Endothelial cell of umbilical vein (primary cell): ENCODE measurements at regions not wholly inside any gene's neighbourhood (a gene's known extent, or its start where the extent isn't known, plus 50 kb on each side); places are given as distances from the start of the nearest gene placed in this dataset.

ENCODE experiments used
- BruUV-seq: library from RNA; stranded (reverse); fragments of 400-500 nt; replicated peaks from 2 replicates; lab custom pipeline; 2021; lab: Mats Ljungman, UMichigan
- CTCF ChIA-PET: fragments of 300-600, 350-600 bp; sonication (Branson Sonifier 250); formaldehyde crosslinking; loops from one replicate; lab custom pipeline; 2021; ENCODE audit warnings: antibody characterized with exemption, inconsistent platforms; lab: Charles Lee
- POLR2A ChIA-PET: fragments of 300-600, 350-600 bp; sonication (Branson Sonifier 250); formaldehyde crosslinking; loops from one replicate; lab custom pipeline; 2021; ENCODE audit warnings: antibody characterized with exemption, inconsistent platforms; lab: Charles Lee
- DNase-seq: peaks from one replicate; pipeline ENCODE4 v3.0.0-alpha.2; 2011; ENCODE audit warnings: low read depth, low spot score
- FAIRE-seq: peaks from 2 replicates; lab custom pipeline; 2011; peaks lifted over from hg19 to GRCh38; lab: Jason Lieb, UNC
- H2AFZ ChIP-seq: 2 replicates; pipeline ENCODE4 v1.6.0; 2012; ENCODE audit warnings: low read depth, low read length, control low read depth, inconsistent platforms
- H3K27ac ChIP-seq: 2 replicates; pipeline ENCODE4 v1.5.1; 2011; ENCODE audit warnings: low read depth, mild to moderate bottlenecking, control low read depth, low read length, moderate library complexity; ENCODE audit not compliant: insufficient read depth
- H3K27me3 ChIP-seq, 2 experiments: 2 replicates each; pipeline versions ENCODE4 v1.6.0 to v1.6.1; 2011; ENCODE audit warnings: low read length in 2 of 2, mixed read lengths in 1 of 2; ENCODE audit not compliant: control insufficient read depth in 2 of 2, insufficient read depth in 2 of 2
- H3K36me3 ChIP-seq, 2 experiments: 2 replicates in 1 of 2; 3 replicates in 1 of 2; pipeline ENCODE4 v1.5.1; 2011; ENCODE audit warnings: low read length in 2 of 2, mild to moderate bottlenecking in 1 of 2, moderate library complexity in 1 of 2; ENCODE audit not compliant: control insufficient read depth in 2 of 2, insufficient read depth in 2 of 2; ENCODE audit errors: extremely low read depth in 1 of 2
- H3K4me1 ChIP-seq: 3 replicates; pipeline ENCODE4 v1.5.1; 2011; ENCODE audit warnings: mild to moderate bottlenecking, low read length; ENCODE audit not compliant: control insufficient read depth, insufficient read depth; ENCODE audit errors: extremely low read depth
- H3K4me2 ChIP-seq: 2 replicates; pipeline ENCODE4 v1.6.1; 2011; ENCODE audit warnings: low read length, control low read depth, mixed read lengths; ENCODE audit not compliant: insufficient read depth
- H3K4me3 ChIP-seq, 3 experiments: fragments of 200-600 bp in 1 of 3; sonication (generic), shearing (Covaris generic) in 1 of 3; replicated peaks in 1 of 3; 2 replicates each; pipeline ENCODE4 v1.5.1; 2011 to 2016; ENCODE audit warnings: control low read depth in 3 of 3, low read length in 3 of 3, mild to moderate bottlenecking in 2 of 3, inconsistent platforms in 1 of 3, low read depth in 1 of 3, moderate library complexity in 1 of 3; ENCODE audit not compliant: insufficient read depth in 1 of 3
- H3K79me2 ChIP-seq: 2 replicates; pipeline ENCODE4 v1.6.0; 2012; ENCODE audit warnings: low read length, inconsistent platforms; ENCODE audit not compliant: control insufficient read depth, insufficient read depth
- H3K9ac ChIP-seq: replicated peaks from 2 replicates; pipeline ENCODE3; 2011; ENCODE audit warnings: low read length, control low read depth; ENCODE audit not compliant: insufficient read depth; ENCODE audit errors: extremely low read depth
- H3K9me1 ChIP-seq: replicated peaks from 3 replicates; pipeline ENCODE4 v1.6.0; 2011; ENCODE audit warnings: mild to moderate bottlenecking, low read length; ENCODE audit not compliant: control insufficient read depth, insufficient read depth; ENCODE audit errors: extremely low read depth
- H3K9me3 ChIP-seq: replicated peaks from 2 replicates; pipeline ENCODE4 v1.5.1; 2012; ENCODE audit warnings: low read length, inconsistent platforms; ENCODE audit not compliant: control insufficient read depth, insufficient read depth
- H4K20me1 ChIP-seq: replicated peaks from 2 replicates; pipeline ENCODE3; 2011; ENCODE audit warnings: mild to moderate bottlenecking, low read length; ENCODE audit not compliant: control insufficient read depth, insufficient read depth; ENCODE audit errors: extremely low read depth
- EZH2 ChIP-seq: IDR thresholded peaks from 2 replicates; pipeline ENCODE4 v1.6.1; 2012; ENCODE audit warnings: borderline replicate concordance, low read depth, mild to moderate bottlenecking, moderate library complexity, low read length, inconsistent platforms; ENCODE audit not compliant: severe bottlenecking
- FOS ChIP-seq: IDR thresholded peaks from 2 replicates; pipeline ENCODE4 v1.6.1; 2011; ENCODE audit warnings: mild to moderate bottlenecking, low read length, moderate library complexity, borderline replicate concordance; ENCODE audit not compliant: insufficient read depth
- GATA2 ChIP-seq: IDR thresholded peaks from 2 replicates; pipeline ENCODE4 v1.7.0; 2011; ENCODE audit warnings: low read depth, mild to moderate bottlenecking, moderate library complexity, mixed read lengths, low read length; ENCODE audit not compliant: insufficient read length, insufficient read depth
- JUN ChIP-seq: IDR thresholded peaks from 2 replicates; pipeline ENCODE4 v1.6.1; 2011; ENCODE audit warnings: borderline replicate concordance, low read depth; ENCODE audit not compliant: insufficient read length, insufficient read depth
- MYC ChIP-seq: IDR thresholded peaks from one replicate; pipeline ENCODE4 v1.6.1; 2011; ENCODE audit warnings: mild to moderate bottlenecking, low read depth, low read length
- POLR2A ChIP-seq: IDR thresholded peaks from 2 replicates; pipeline ENCODE4 v1.6.1; 2012; ENCODE audit warnings: low read depth, mild to moderate bottlenecking, control low read depth, low read length
- POLR2AphosphoS5 ChIP-seq: IDR thresholded peaks from 2 replicates; pipeline ENCODE4 v1.6.1; 2012; ENCODE audit warnings: low read depth, mild to moderate bottlenecking, control low read depth, low read length, moderate library complexity; ENCODE audit not compliant: insufficient read depth
- dilution Hi-C: fragments of 300-500 bp; cut with MboI; formaldehyde crosslinking; loops from one replicate; pipeline ENCODE4 v1.15.0; 2019; ENCODE audit warnings: low sequenced_read_pairs; ENCODE audit not compliant: extremely low pct_ligation_motif_present
- intact Hi-C: fragments of 100-400 bp; cut with micrococcal nuclease; formaldehyde crosslinking; loops from one replicate; pipeline ENCODE4 v1.10.0; 2022
- TF ChIP-seq, protein P1 (sequence below): IDR thresholded peaks from 2 replicates; pipeline ENCODE4 v1.6.1; 2011; ENCODE audit not compliant: insufficient read depth, insufficient read length
- TF ChIP-seq, protein P2 (sequence below), 2 donors: IDR thresholded peaks; 1 replicate in 1 of 2; 2 replicates in 1 of 2; pipeline ENCODE4 v1.5.1; 2011; ENCODE audit warnings: low read length in 2 of 2, mild to moderate bottlenecking in 2 of 2, moderate library complexity in 2 of 2, control low read depth in 1 of 2, inconsistent platforms in 1 of 2, low read depth in 1 of 2; ENCODE audit not compliant: insufficient read depth in 1 of 2; ENCODE audit errors: extremely low read depth in 1 of 2

DNA sequence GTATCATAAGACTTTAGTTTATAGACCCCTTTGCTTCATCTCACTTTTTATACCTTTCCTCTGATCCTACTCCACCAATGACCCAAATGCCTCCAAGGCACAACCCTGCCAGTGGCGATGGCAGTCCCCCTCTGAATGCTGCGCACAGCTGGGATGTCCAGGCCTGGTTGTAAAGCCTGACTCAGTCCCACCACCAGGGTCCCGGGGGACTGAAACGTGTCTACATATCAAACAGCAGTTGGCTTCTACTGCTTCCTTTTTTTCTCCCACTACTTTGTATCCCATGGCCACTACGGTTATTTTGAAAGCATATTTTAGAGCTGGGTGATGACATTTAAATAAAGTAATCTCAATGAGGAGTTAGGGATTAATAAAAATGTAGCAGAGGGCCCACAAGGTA lies 329.8 kb upstream of the PSMD7 start:
- no peak overlapping the region for H3K27ac ChIP-seq
- no peaks in the 10 kb centered on the region for H3K27me3 ChIP-seq
- DNase-seq (no peak), FAIRE-seq (no peak)
- POLR2A ChIA-PET = no interaction called here
- no peak overlapping the region for H3K9ac ChIP-seq
- H4K20me1 ChIP-seq = no peaks in the 10 kb centered on the region
- BruUV-seq = no TSS peak
- H3K36me3 ChIP-seq = no peaks in the 10 kb centered on the region
- no peaks in the 10 kb centered on the region for H3K79me2 ChIP-seq
- no peaks in the 10 kb centered on the region for H3K9me1 ChIP-seq
- no peak for TF ChIP-seq JUN
- TF ChIP-seq, protein P1, sequence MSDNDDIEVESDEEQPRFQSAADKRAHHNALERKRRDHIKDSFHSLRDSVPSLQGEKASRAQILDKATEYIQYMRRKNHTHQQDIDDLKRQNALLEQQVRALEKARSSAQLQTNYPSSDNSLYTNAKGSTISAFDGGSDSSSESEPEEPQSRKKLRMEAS = no peak
- TF ChIP-seq, protein P2, sequence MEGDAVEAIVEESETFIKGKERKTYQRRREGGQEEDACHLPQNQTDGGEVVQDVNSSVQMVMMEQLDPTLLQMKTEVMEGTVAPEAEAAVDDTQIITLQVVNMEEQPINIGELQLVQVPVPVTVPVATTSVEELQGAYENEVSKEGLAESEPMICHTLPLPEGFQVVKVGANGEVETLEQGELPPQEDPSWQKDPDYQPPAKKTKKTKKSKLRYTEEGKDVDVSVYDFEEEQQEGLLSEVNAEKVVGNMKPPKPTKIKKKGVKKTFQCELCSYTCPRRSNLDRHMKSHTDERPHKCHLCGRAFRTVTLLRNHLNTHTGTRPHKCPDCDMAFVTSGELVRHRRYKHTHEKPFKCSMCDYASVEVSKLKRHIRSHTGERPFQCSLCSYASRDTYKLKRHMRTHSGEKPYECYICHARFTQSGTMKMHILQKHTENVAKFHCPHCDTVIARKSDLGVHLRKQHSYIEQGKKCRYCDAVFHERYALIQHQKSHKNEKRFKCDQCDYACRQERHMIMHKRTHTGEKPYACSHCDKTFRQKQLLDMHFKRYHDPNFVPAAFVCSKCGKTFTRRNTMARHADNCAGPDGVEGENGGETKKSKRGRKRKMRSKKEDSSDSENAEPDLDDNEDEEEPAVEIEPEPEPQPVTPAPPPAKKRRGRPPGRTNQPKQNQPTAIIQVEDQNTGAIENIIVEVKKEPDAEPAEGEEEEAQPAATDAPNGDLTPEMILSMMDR (IDR thresholded peaks at IDR 0.05; ENCODE audit: extremely low read depth in 1 of 2, insufficient read depth in 1 of 2, low read depth in 1 of 2, low read length in 2 of 2) = no peak
- TF ChIP-seq EZH2 = no peak
- no peak for TF ChIP-seq POLR2AphosphoS5
- TF ChIP-seq FOS = no peak
- no peak for TF ChIP-seq MYC
- no peak for TF ChIP-seq GATA2
- no peak for TF ChIP-seq POLR2A
- no peak overlapping the region for H3K4me3 ChIP-seq
- no peaks in the 10 kb centered on the region for H3K9me3 ChIP-seq
- dilution Hi-C loops (no loop called here), intact Hi-C loops (no loop called here)
- CTCF ChIA-PET = no interaction called here
- no peak overlapping the region for H2AFZ ChIP-seq
- H3K4me1 ChIP-seq = no peaks in the 10 kb centered on the region
- no peak overlapping the region for H3K4me2 ChIP-seq
